GM12891 (cell line): ENCODE measurements at regions not wholly inside any gene's neighbourhood (a gene's known extent, or its start where the extent isn't known, plus 50 kb on each side); places are given as distances from the start of the nearest gene placed in this dataset.
"Not testable (repeated sequence)": the region's sequence is repeated elsewhere in the genome, so short reads cannot be mapped to it uniquely, and the experiment has no call there.

ENCODE experiments used
- PAX5 ChIP-seq: IDR thresholded peaks from 2 replicates; pipeline ENCODE4 v1.6.1; 2011; ENCODE audit warnings: low read length, moderate library complexity, mild to moderate bottlenecking; ENCODE audit not compliant: insufficient read depth, severe bottlenecking
- POLR2A ChIP-seq: IDR thresholded peaks from 2 replicates; pipeline ENCODE4 v1.6.1; 2011; ENCODE audit warnings: low read depth, low read length, control low read depth
- POLR2AphosphoS5 ChIP-seq: IDR thresholded peaks from 2 replicates; pipeline ENCODE4 v1.6.1; 2011; ENCODE audit warnings: low read depth, low read length, control low read depth
- POU2F2 ChIP-seq: IDR thresholded peaks from 2 replicates; pipeline ENCODE4 v1.6.1; 2011; ENCODE audit warnings: low read depth, mild to moderate bottlenecking, control low read depth, low read length, moderate library complexity
- SPI1 ChIP-seq: IDR thresholded peaks from 2 replicates; pipeline ENCODE4 v1.6.1; 2011; ENCODE audit warnings: low read depth, low read length, control low read depth
- TAF1 ChIP-seq: IDR thresholded peaks from 2 replicates; pipeline ENCODE4 v1.6.1; 2011; ENCODE audit warnings: low read depth, low read length, control low read depth

DNA sequence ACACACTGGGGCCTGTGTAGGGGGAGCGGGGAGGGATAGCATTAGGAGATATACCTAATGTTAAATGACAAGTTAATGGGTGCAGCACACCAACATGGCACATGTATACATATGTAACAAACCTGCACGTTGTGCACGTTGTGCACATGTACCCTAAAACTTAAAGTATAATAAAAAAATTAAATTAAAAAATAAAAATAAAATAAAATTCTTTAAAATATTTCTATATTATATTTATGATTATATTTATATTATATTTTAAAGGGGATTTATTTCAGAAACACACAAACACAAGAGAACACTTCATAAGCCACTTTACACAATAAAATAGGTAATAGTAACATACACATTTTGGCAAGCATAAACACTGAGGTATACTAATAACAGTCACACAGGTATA is 309.8 kb downstream of the LTN1 start:
- not testable (repeated sequence) for TF ChIP-seq POU2F2, POLR2A, POLR2AphosphoS5, TAF1, PAX5, SPI1
